ENCODE measurements at regions not wholly inside any gene's neighbourhood (a gene's known extent, or its start where the extent isn't known, plus 50 kb on each side); places are given as distances from the start of the nearest gene placed in this dataset.
"Not testable (repeated sequence)": the region's sequence is repeated elsewhere in the genome, so short reads cannot be mapped to it uniquely, and the experiment has no call there.

DNA sequence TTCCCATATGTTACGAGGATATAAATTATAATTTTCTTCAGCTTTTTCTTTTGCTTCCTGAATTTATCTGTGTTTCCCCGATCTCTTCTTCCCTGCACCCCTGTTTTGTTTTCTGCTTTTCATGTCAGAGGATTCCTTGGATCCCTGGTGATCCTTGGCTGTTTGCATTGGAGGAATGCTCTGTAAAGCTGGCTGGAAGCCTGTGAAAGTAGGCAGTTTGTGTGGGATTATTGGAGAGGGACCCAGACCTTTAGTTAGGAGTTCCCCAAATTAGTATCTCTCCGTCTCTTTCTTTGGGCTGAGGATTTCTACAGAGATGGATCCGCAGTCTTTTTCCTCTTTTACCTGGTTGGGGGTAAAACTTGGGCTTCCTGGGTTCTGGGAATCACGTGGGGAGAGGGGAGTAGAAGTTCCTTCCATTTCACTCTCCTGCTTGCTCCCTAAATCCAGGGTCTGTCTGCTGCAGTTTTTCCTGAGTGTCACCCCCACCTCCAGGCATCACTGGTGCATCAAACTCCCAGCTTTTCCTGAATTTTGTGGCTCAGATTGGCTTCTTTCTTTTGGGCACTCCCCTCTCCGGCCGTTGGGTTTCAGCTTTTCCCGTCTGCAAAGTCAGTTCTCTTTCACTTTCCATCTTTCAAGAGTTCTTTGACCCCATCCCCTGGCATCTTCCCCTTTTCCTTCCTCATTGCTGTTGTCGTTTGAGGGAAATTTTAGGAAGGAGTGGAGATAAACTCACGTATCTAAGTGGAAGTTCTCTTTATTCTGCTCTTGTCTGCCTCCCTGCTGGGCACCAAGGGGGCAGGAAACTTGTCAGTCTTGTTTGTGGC lies 79.1 kb upstream of the ALX4 start:
- H3K4me1 ChIP-seq (replicated peaks; ENCODE audit: insufficient read depth): 0 out of 2 replicates have a peak, but pooled peaks cover 8% of the 10 kb centered on the region
- peak in 1 of 2 experiments; percentile 13 for DNase-seq
- ChIA-PET CTCF (interaction anchor here (0.6 kb wide), 1 partner anchor 252 kb away, joined by 3 read pairs; no protein-coding TSS in a partner anchor), POLR2A (ENCODE audit: unreplicated experiment) (no interaction called here)
- no peaks in the 10 kb centered on the region for H3K79me2 ChIP-seq (ENCODE audit: low read depth)
- intact Hi-C loops (cut with micrococcal nuclease; ENCODE audit: unreplicated experiment): no loop called here
- no peak overlapping the region for H2AFZ ChIP-seq
- TF ChIP-seq CTCF (conservative IDR thresholded peaks at IDR 0.05) (no peak), EZH2 (IDR thresholded peaks at IDR 0.05; ENCODE audit: low read depth) (no peak)
- H3K4me3 ChIP-seq: no peak overlapping the region
- no peaks in the 10 kb centered on the region for H3K36me3 ChIP-seq (ENCODE audit: low read depth)
- H3K27ac ChIP-seq: no peak overlapping the region
- no peaks in the 10 kb centered on the region for H4K20me1 ChIP-seq (ENCODE audit: insufficient read depth)
- H3K27me3 ChIP-seq (ENCODE audit: insufficient read depth, low read depth): 0 out of 2 replicates have a peak, but pooled peaks cover 8% of the 10 kb centered on the region
- no TSS peak for BruUV-seq (replicated peaks)
- H3F3A ChIP-seq (ENCODE audit: insufficient read depth, low read depth): no peaks in the 10 kb centered on the region
- H3K9me3 ChIP-seq (ENCODE audit: insufficient read depth, low read depth): 0 out of 2 replicates have a peak, but pooled peaks cover 3% of the 10 kb centered on the region
- H3K4me2 ChIP-seq: no peak overlapping the region
- H3K9me2 ChIP-seq (ENCODE audit: insufficient read depth): no peaks in the 10 kb centered on the region

GRCh38 chr11:44389963-44390605 lies 80.1 kb upstream of the ALX4 start:
- Histone ChIP-seq H3K27ac (no peak overlapping the region), H3K36me3 (ENCODE audit: low read depth) (no peaks in the 10 kb centered on the region), H3K4me3 (no peak overlapping the region), H3K79me2 (ENCODE audit: low read depth) (no peaks in the 10 kb centered on the region), H3F3A (ENCODE audit: insufficient read depth, low read depth) (no peaks in the 10 kb centered on the region), H2AFZ (no peak overlapping the region), H3K4me2 (no peak overlapping the region), H3K9me2 (ENCODE audit: insufficient read depth) (no peaks in the 10 kb centered on the region), H3K4me1 (replicated peaks; ENCODE audit: insufficient read depth) (0 out of 2 replicates have a peak, but pooled peaks cover 8% of the 10 kb centered on the region), H3K27me3 (ENCODE audit: insufficient read depth, low read depth) (peaks cover 19% of the 10 kb centered on the region; the same call in 1 of the 2 replicates), H4K20me1 (ENCODE audit: insufficient read depth) (no peaks in the 10 kb centered on the region), H3K9me3 (ENCODE audit: insufficient read depth, low read depth) (0 out of 2 replicates have a peak, but pooled peaks cover 3% of the 10 kb centered on the region)
- TF ChIP-seq CTCF (conservative IDR thresholded peaks at IDR 0.05) (no peak), EZH2 (IDR thresholded peaks at IDR 0.05; ENCODE audit: low read depth) (no peak)
- DNase-seq: peak in 1 of 2 experiments; percentile 30
- ChIA-PET POLR2A (ENCODE audit: unreplicated experiment) (no interaction called here), CTCF (no interaction called here)
- no TSS peak for BruUV-seq (replicated peaks)
- intact Hi-C loops (cut with micrococcal nuclease; ENCODE audit: unreplicated experiment): no loop called here

DNA sequence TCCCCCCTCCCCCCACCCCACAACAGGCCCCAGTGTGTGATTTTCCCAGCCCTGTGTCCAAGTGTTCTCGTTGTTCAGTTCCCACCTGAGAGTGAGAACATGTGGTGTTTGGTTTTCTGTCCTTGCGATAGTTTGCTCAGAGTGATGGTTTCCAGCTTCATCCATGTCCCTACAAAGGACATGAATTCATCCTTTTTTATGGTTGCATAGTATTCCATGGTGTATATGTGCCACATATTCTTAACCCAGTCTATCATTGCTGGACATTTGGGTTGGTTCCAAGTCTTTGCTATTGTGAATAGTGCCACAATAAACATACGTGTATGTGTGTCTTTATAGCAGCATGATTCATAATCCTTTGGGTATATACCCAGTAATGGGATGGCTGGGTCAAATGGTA lies 81.1 kb upstream of the ALX4 start:
- H3F3A ChIP-seq (ENCODE audit: insufficient read depth, low read depth); H3K4me2 ChIP-seq; POLR2A ChIA-PET (ENCODE audit: unreplicated experiment); H3K4me1 ChIP-seq (replicated peaks; ENCODE audit: insufficient read depth); intact Hi-C loops (cut with micrococcal nuclease; ENCODE audit: unreplicated experiment); H3K79me2 ChIP-seq (ENCODE audit: low read depth); H3K27ac ChIP-seq; DNase-seq; H2AFZ ChIP-seq; H4K20me1 ChIP-seq (ENCODE audit: insufficient read depth); BruUV-seq (replicated peaks); CTCF ChIA-PET; H3K4me3 ChIP-seq; H3K9me3 ChIP-seq (ENCODE audit: insufficient read depth, low read depth); H3K9me2 ChIP-seq (ENCODE audit: insufficient read depth); H3K36me3 ChIP-seq (ENCODE audit: low read depth): not testable (repeated sequence)
- H3K27me3 ChIP-seq (ENCODE audit: insufficient read depth, low read depth): peaks cover 28% of the 10 kb centered on the region

GRCh38 chr11:44396746-44397145 lies 86.8 kb upstream of the ALX4 start:
- BruUV-seq (replicated peaks); CTCF ChIA-PET; H2AFZ ChIP-seq: not testable (repeated sequence)

More at GRCh38 chr11:44396746-44397145, 86.8 kb upstream of the ALX4 start:
- H3K9me2 ChIP-seq (ENCODE audit: insufficient read depth); H3K36me3 ChIP-seq (ENCODE audit: low read depth); H3K4me2 ChIP-seq; POLR2A ChIA-PET (ENCODE audit: unreplicated experiment); H3K27ac ChIP-seq; H3F3A ChIP-seq (ENCODE audit: insufficient read depth, low read depth); H3K9me3 ChIP-seq (ENCODE audit: insufficient read depth, low read depth); H3K4me3 ChIP-seq; H4K20me1 ChIP-seq (ENCODE audit: insufficient read depth); H3K4me1 ChIP-seq (replicated peaks; ENCODE audit: insufficient read depth); H3K79me2 ChIP-seq (ENCODE audit: low read depth); intact Hi-C loops (cut with micrococcal nuclease; ENCODE audit: unreplicated experiment): not testable (repeated sequence)
- peak in 1 of 2 experiments; percentile 26 for DNase-seq
- peaks cover 40% of the 10 kb centered on the region for H3K27me3 ChIP-seq (ENCODE audit: insufficient read depth, low read depth)
